ENCODE measurements at regions not wholly inside any gene's neighbourhood (a gene's known extent, or its start where the extent isn't known, plus 50 kb on each side); places are given as distances from the start of the nearest gene placed in this dataset.

GRCh38 chr16:55040366-55041086, 109.9 kb downstream of the IRX5 start:
- no peak for DNase-seq (ENCODE audit: low read depth)
- no peak for TF ChIP-seq CTCF (conservative IDR thresholded peaks at IDR 0.05; ENCODE audit: low read depth, low read length)
- H3K4me3 ChIP-seq (ENCODE audit: low read depth, low read length) = no peak overlapping the region

GRCh38 chr16:55041540-55042234, 111.0 kb downstream of the IRX5 start:
- H3K4me3 ChIP-seq (ENCODE audit: low read depth, low read length) = no peak overlapping the region
- DNase-seq (ENCODE audit: low read depth) = no peak
- no peak for TF ChIP-seq CTCF (conservative IDR thresholded peaks at IDR 0.05; ENCODE audit: low read depth, low read length)

GRCh38 chr16:55042556-55043432, 112.1 kb downstream of the IRX5 start:
- H3K4me3 ChIP-seq (ENCODE audit: low read depth, low read length) = no peak overlapping the region

GRCh38 chr16:55043499-55043898, 112.8 kb downstream of the IRX5 start:
- H3K4me3 ChIP-seq (ENCODE audit: low read depth, low read length) = no peak overlapping the region
- no peak for DNase-seq (ENCODE audit: low read depth)
- no peak for TF ChIP-seq CTCF (conservative IDR thresholded peaks at IDR 0.05; ENCODE audit: low read depth, low read length)

More at GRCh38 chr16:55042556-55043432, 112.1 kb downstream of the IRX5 start:
- TF ChIP-seq CTCF (conservative IDR thresholded peaks at IDR 0.05; ENCODE audit: low read depth, low read length) = no peak
- DNase-seq (ENCODE audit: low read depth) = no peak

GRCh38 chr16:55044201-55044975, 113.7 kb downstream of the IRX5 start:
- DNase-seq (ENCODE audit: low read depth) = no peak
- no peak overlapping the region for H3K4me3 ChIP-seq (ENCODE audit: low read depth, low read length)

More at GRCh38 chr16:55044201-55044975, 113.7 kb downstream of the IRX5 start:
- TF ChIP-seq CTCF (conservative IDR thresholded peaks at IDR 0.05; ENCODE audit: low read depth, low read length) = no peak
